ENCODE measurements at regions not wholly inside any gene's neighbourhood (a gene's known extent, or its start where the extent isn't known, plus 50 kb on each side); places are given as distances from the start of the nearest gene placed in this dataset.

GRCh38 chr3:31389939-31390338, 142.8 kb upstream of the STT3B start:
- no peak for TF ChIP-seq POLR2A (IDR thresholded peaks at IDR 0.05)
- no peak for TF ChIP-seq CTCF (IDR thresholded peaks at IDR 0.05)
